Neural cell (in vitro differentiated cells): ENCODE measurements at regions not wholly inside any gene's neighbourhood (a gene's known extent, or its start where the extent isn't known, plus 50 kb on each side); places are given as distances from the start of the nearest gene placed in this dataset.

ENCODE experiments used
- H2AFZ ChIP-seq: fragments of 200-600, 300-800 bp; sonication (generic), shearing (Covaris generic); 2 replicates; pipeline ENCODE4 v1.6.0; 2014; ENCODE audit warnings: low read depth, mild to moderate bottlenecking, antibody characterized with exemption, low read length, moderate library complexity
- H3F3A ChIP-seq: fragments of 200-600 bp; shearing (Covaris generic); 2 replicates; pipeline ENCODE4 v1.6.1; 2016; ENCODE audit warnings: mild to moderate bottlenecking, moderate library complexity, mixed read lengths, antibody characterized with exemption, low read length; ENCODE audit not compliant: insufficient read depth, poor library complexity, severe bottlenecking
- H3K27ac ChIP-seq: fragments of 200-600, 300-800 bp; sonication (generic), shearing (Covaris generic); 2 replicates; pipeline ENCODE4 v1.5.1; 2014; ENCODE audit warnings: mild to moderate bottlenecking, low read length, moderate library complexity
- H3K27me3 ChIP-seq: fragments of 300-800, 200-600 bp; sonication (generic), shearing (Covaris generic); 2 replicates; pipeline ENCODE4 v1.6.0; 2014; ENCODE audit warnings: mild to moderate bottlenecking, low read depth, low read length, moderate library complexity; ENCODE audit not compliant: insufficient read depth
- H3K36me3 ChIP-seq: fragments of 300-800, 200-600 bp; sonication (generic), shearing (Covaris generic); 2 replicates; pipeline ENCODE4 v1.5.1; 2014; ENCODE audit warnings: mild to moderate bottlenecking, antibody characterized with exemption, low read length, moderate library complexity; ENCODE audit not compliant: insufficient read depth
- H3K4me2 ChIP-seq: fragments of 300-800, 200-600 bp; sonication (generic), shearing (Covaris generic); 2 replicates; pipeline ENCODE4 v1.6.0; 2014; ENCODE audit warnings: mild to moderate bottlenecking, low read length
- H3K4me3 ChIP-seq: fragments of 300-800, 200-600 bp; sonication (generic), shearing (Covaris generic); 2 replicates; pipeline ENCODE4 v1.5.1; 2014; ENCODE audit warnings: mild to moderate bottlenecking, low read length, moderate library complexity
- H3K79me2 ChIP-seq: fragments of 200-600 bp; shearing (Covaris generic); replicated peaks from 2 replicates; pipeline ENCODE4 v1.6.0; 2014; ENCODE audit warnings: mild to moderate bottlenecking, low read length, moderate library complexity; ENCODE audit not compliant: insufficient read depth
- H3K9ac ChIP-seq: fragments of 300-800, 200-600 bp; sonication (generic), shearing (Covaris generic); 2 replicates; pipeline ENCODE4 v1.6.1; 2016; ENCODE audit warnings: mild to moderate bottlenecking, low read length, mixed read lengths
- H3K9me2 ChIP-seq: fragments of 200-600 bp; shearing (Covaris generic); 2 replicates; pipeline ENCODE4 v1.6.1; 2016; ENCODE audit warnings: mild to moderate bottlenecking, low read length, mixed read lengths; ENCODE audit not compliant: insufficient read depth
- H3K9me3 ChIP-seq: fragments of 200-600, 300-800 bp; sonication (generic), shearing (Covaris generic); 2 replicates; pipeline ENCODE4 v1.6.1; 2016; ENCODE audit warnings: mild to moderate bottlenecking, mixed run types, low read length, moderate library complexity, mixed read lengths
- H4K20me1 ChIP-seq: fragments of 200-600 bp; shearing (Covaris generic); 2 replicates; pipeline ENCODE4 v1.6.1; 2016; ENCODE audit warnings: mild to moderate bottlenecking, mixed run types; ENCODE audit not compliant: insufficient read depth
- CTCF ChIP-seq: fragments of 450-650 bp; IDR thresholded peaks from 2 replicates; pipeline ENCODE4 v1.5.1; 2014; ENCODE audit warnings: antibody characterized with exemption, mild to moderate bottlenecking, moderate library complexity; ENCODE audit not compliant: poor library complexity, severe bottlenecking
- EP300 ChIP-seq: fragments of 450-650 bp; conservative IDR thresholded peaks from 2 replicates; pipeline ENCODE4 v1.6.1; 2014; ENCODE audit warnings: antibody characterized with exemption, mild to moderate bottlenecking, moderate library complexity; ENCODE audit not compliant: poor library complexity, severe bottlenecking
- EZH2 ChIP-seq: fragments of 200-600, 300-800 bp; shearing (Covaris generic), sonication (generic); IDR thresholded peaks from 2 replicates; pipeline ENCODE4 v1.6.1; 2014; ENCODE audit warnings: antibody characterized with exemption, low read length, borderline replicate concordance, mild to moderate bottlenecking; ENCODE audit not compliant: insufficient read depth, poor library complexity, severe bottlenecking
- MXI1 ChIP-seq: fragments of 450-650 bp; conservative IDR thresholded peaks from 2 replicates; pipeline ENCODE4 v1.6.1; 2014; ENCODE audit warnings: antibody characterized with exemption, mild to moderate bottlenecking; ENCODE audit not compliant: poor library complexity, severe bottlenecking
- POLR2AphosphoS5 ChIP-seq: IDR thresholded peaks from 2 replicates; pipeline ENCODE4 v1.6.1; 2012
- RAD21 ChIP-seq: fragments of 450-650 bp; conservative IDR thresholded peaks from 2 replicates; pipeline ENCODE4 v1.6.1; 2014; ENCODE audit warnings: antibody characterized with exemption, mild to moderate bottlenecking, moderate library complexity
- REST ChIP-seq: IDR thresholded peaks from 2 replicates; pipeline ENCODE4 v1.6.1; 2012; ENCODE audit warnings: borderline replicate concordance
- SMC3 ChIP-seq: fragments of 450-650 bp; conservative IDR thresholded peaks from 2 replicates; pipeline ENCODE4 v1.6.1; 2014; ENCODE audit warnings: antibody characterized with exemption, mild to moderate bottlenecking, moderate library complexity; ENCODE audit not compliant: poor library complexity
- TAF1 ChIP-seq: IDR thresholded peaks from 2 replicates; pipeline ENCODE4 v1.6.1; 2012; ENCODE audit warnings: low read depth

DNA sequence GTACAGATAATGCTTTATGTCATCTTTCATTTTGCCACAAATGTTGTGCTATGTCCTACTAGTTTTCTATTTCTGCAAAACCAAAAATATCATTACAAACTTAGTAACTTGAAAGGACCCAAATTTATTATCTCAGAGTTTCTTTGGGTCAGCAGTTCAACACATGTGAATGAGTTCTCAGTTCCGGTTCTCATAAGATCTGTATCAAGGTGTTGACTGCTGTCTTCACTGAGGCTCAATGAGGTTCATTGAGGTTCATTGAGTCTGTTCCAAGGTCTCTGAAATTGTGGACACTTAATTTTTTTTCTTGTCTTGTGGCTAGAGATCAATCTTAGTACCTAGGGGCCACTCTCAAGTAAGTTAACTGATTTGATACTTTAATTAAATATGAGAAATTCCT is 525.1 kb upstream of the BRINP3 start:
- no peaks in the 10 kb centered on the region for H3K27me3 ChIP-seq
- TF ChIP-seq CTCF (no peak), RAD21 (no peak), POLR2AphosphoS5 (no peak), TAF1 (no peak), EP300 (no peak), EZH2 (no peak), SMC3 (no peak), REST (no peak), MXI1 (no peak)
- no peaks in the 10 kb centered on the region for H3K9me2 ChIP-seq
- no peaks in the 10 kb centered on the region for H3K79me2 ChIP-seq
- H3K27ac ChIP-seq, result no peak overlapping the region
- no peaks in the 10 kb centered on the region for H3F3A ChIP-seq
- H3K4me3 ChIP-seq, result no peak overlapping the region
- no peak overlapping the region for H3K4me2 ChIP-seq
- no peaks in the 10 kb centered on the region for H4K20me1 ChIP-seq
- no peaks in the 10 kb centered on the region for H3K36me3 ChIP-seq
- H3K9ac ChIP-seq, result no peak overlapping the region
- no peaks in the 10 kb centered on the region for H3K9me3 ChIP-seq
- H2AFZ ChIP-seq, result no peak overlapping the region

GRCh38 chr1:191016765-191017164 is 539.1 kb upstream of the BRINP3 start:
- H3K9me3 ChIP-seq, result no peaks in the 10 kb centered on the region
- no peaks in the 10 kb centered on the region for H3F3A ChIP-seq
- H4K20me1 ChIP-seq, result no peaks in the 10 kb centered on the region
- peak; percentile 90 for TF ChIP-seq EP300
- TF ChIP-seq POLR2AphosphoS5, result peak; percentile 59
- no peak for TF ChIP-seq REST
- no peaks in the 10 kb centered on the region for H3K9me2 ChIP-seq
- H3K4me2 ChIP-seq, result no peak overlapping the region
- H2AFZ ChIP-seq, result no peak overlapping the region
- no peak overlapping the region for H3K4me3 ChIP-seq
- H3K79me2 ChIP-seq, result no peaks in the 10 kb centered on the region
- H3K27me3 ChIP-seq, result no peaks in the 10 kb centered on the region
- peak overlapping the region; percentile 58 for H3K27ac ChIP-seq
- H3K36me3 ChIP-seq, result no peaks in the 10 kb centered on the region
- no peak overlapping the region for H3K9ac ChIP-seq
